ENCODE measurements at regions not wholly inside any gene's neighbourhood (a gene's known extent, or its start where the extent isn't known, plus 50 kb on each side); places are given as distances from the start of the nearest gene placed in this dataset.

DNA sequence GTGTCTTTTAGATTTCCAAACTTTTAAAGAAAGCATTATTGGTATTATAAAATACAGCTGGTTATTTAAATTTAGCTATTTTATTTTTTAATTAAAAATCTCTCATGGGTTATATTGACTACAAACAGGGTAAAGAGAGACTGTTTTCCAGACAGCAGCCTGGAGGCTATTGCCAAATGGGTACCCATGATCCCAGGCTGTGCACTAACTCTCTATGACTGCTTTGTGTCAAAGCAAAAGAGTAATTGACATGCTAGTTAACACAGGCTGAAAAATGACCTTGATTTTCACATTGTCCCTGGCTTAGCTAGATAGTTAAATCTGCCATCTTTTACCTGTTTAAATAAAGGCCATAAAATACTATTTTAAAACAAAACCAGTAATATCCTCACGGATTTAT is 589.7 kb downstream of the ANXA1 start:
- Histone ChIP-seq H3K9me3 (ENCODE audit: control insufficient read depth, insufficient read depth, low read length) (no peaks in the 10 kb centered on the region), H3K36me3 (ENCODE audit: control insufficient read depth, insufficient read depth, low read length) (no peaks in the 10 kb centered on the region), H3K4me1 (ENCODE audit: control insufficient read depth, insufficient read depth, low read length) (no peaks in the 10 kb centered on the region), H3K27ac (ENCODE audit: low read length) (no peak overlapping the region), H3K27me3 (ENCODE audit: control insufficient read depth, insufficient read depth, low read length) (no peaks in the 10 kb centered on the region), H3K4me3 (ENCODE audit: low read length) (no peak overlapping the region)
- no CpG with 5 or more reads among the region's 1 CpG for whole genome bisulfite sequencing (ENCODE audit: insufficient coverage, insufficient read length)
- DNase-seq (ENCODE audit: low read depth, low spot score) = no peak

DNA sequence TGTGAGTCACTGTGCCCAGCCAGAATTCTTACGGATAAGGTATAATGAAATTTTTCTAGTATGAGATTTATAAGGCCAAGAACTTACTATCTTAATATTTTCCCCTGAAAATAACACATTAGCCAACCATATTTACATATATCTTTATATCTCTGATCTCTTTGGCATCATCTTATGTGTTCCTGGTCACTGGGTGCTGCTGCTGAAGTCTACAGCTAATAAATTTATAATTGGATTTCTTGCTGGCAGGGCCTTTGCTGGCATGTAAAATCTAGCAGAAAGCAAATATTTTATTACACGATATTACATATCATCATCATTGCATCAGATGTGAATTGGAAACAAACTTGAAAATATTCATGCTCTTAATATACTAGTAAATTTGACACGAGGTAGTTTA is 590.7 kb downstream of the ANXA1 start:
- H3K4me1 ChIP-seq (ENCODE audit: control insufficient read depth, insufficient read depth, low read length) = no peaks in the 10 kb centered on the region
- WGBS (ENCODE audit: insufficient coverage, insufficient read length) = no CpG with 5 or more reads among the region's 3 CpGs
- H3K9me3 ChIP-seq (ENCODE audit: control insufficient read depth, insufficient read depth, low read length) = no peaks in the 10 kb centered on the region
- H3K27ac ChIP-seq (ENCODE audit: low read length) = no peak overlapping the region
- DNase-seq (ENCODE audit: low read depth, low spot score) = no peak
- no peaks in the 10 kb centered on the region for H3K27me3 ChIP-seq (ENCODE audit: control insufficient read depth, insufficient read depth, low read length)
- H3K4me3 ChIP-seq (ENCODE audit: low read length) = no peak overlapping the region
- no peaks in the 10 kb centered on the region for H3K36me3 ChIP-seq (ENCODE audit: control insufficient read depth, insufficient read depth, low read length)

DNA sequence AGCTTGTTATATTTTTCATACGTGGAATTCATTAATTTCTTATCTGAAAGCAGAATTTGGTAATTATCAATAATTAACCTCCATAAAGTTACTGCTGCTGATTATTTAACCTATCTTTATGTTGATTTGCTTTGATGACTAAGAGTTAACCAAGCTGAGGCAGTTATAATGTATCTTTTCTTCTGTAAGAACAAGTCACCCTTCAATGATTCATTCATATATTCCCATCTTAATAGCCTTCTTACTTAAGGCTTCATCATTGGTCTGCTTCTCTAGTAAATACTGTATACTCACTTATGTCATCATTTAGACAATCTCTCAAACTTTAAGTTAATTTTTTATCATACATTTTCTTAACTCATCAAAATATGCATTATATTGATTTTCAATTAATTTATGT is 592.2 kb downstream of the ANXA1 start:
- no peak for DNase-seq (ENCODE audit: low read depth, low spot score)
- no CpG with 5 or more reads among the region's 1 CpG for WGBS (ENCODE audit: insufficient coverage, insufficient read length)
- no peaks in the 10 kb centered on the region for H3K9me3 ChIP-seq (ENCODE audit: control insufficient read depth, insufficient read depth, low read length)
- H3K27me3 ChIP-seq (ENCODE audit: control insufficient read depth, insufficient read depth, low read length) = no peaks in the 10 kb centered on the region
- no peak overlapping the region for H3K4me3 ChIP-seq (ENCODE audit: low read length)
- H3K27ac ChIP-seq (ENCODE audit: low read length) = no peak overlapping the region
- H3K36me3 ChIP-seq (ENCODE audit: control insufficient read depth, insufficient read depth, low read length) = no peaks in the 10 kb centered on the region
- no peaks in the 10 kb centered on the region for H3K4me1 ChIP-seq (ENCODE audit: control insufficient read depth, insufficient read depth, low read length)

DNA sequence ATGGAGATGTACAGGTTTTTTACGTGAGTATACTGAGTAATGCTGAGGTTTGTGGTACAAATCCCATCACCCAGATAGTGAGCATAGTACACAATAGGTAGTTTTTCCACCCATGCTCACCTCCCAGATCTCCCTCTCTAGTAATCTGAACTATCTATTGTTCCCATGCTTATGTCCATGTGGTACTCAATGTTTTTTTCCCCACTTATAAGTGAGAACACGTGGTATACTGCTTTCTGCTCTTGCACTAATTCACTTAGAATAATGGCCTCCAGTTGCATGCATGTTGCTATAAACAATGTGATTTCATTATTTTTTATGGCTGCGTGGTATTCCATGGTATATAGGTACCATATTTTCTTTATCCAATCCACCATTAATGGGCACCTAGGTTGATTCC is 593.9 kb downstream of the ANXA1 start:
- WGBS (ENCODE audit: insufficient coverage, insufficient read length) = no CpG with 5 or more reads among the region's 3 CpGs
- no peak overlapping the region for H3K27ac ChIP-seq (ENCODE audit: low read length)
- no peak for DNase-seq (ENCODE audit: low read depth, low spot score)
- H3K9me3 ChIP-seq (ENCODE audit: control insufficient read depth, insufficient read depth, low read length) = no peaks in the 10 kb centered on the region
- H3K36me3 ChIP-seq (ENCODE audit: control insufficient read depth, insufficient read depth, low read length) = no peaks in the 10 kb centered on the region
- H3K27me3 ChIP-seq (ENCODE audit: control insufficient read depth, insufficient read depth, low read length) = no peaks in the 10 kb centered on the region
- H3K4me1 ChIP-seq (ENCODE audit: control insufficient read depth, insufficient read depth, low read length) = no peaks in the 10 kb centered on the region
- H3K4me3 ChIP-seq (ENCODE audit: low read length) = no peak overlapping the region

DNA sequence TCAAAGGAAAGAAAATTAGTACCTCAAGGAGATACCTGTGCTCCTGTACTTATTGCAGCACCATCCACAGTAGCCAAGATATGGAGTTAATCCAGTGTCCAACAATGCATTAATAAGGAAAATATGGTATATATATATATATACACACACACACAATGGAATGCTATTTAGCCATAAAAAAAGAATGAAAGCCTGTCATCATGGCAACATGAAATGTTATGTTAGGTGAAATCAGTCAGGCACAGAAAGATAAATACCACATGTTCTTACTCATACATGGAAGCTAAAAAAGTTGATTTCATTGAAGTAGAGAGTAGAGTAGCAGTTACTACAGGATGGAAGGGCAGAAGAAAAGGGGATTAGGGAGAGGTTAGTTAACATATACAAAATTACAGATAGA is 601.5 kb downstream of the ANXA1 start:
- Histone ChIP-seq H3K36me3 (ENCODE audit: control insufficient read depth, insufficient read depth, low read length) (no peaks in the 10 kb centered on the region), H3K4me3 (ENCODE audit: low read length) (no peak overlapping the region), H3K4me1 (ENCODE audit: control insufficient read depth, insufficient read depth, low read length) (no peaks in the 10 kb centered on the region), H3K27me3 (ENCODE audit: control insufficient read depth, insufficient read depth, low read length) (no peaks in the 10 kb centered on the region), H3K27ac (ENCODE audit: low read length) (no peak overlapping the region), H3K9me3 (ENCODE audit: control insufficient read depth, insufficient read depth, low read length) (no peaks in the 10 kb centered on the region)
- no peak for DNase-seq (ENCODE audit: low read depth, low spot score)

DNA sequence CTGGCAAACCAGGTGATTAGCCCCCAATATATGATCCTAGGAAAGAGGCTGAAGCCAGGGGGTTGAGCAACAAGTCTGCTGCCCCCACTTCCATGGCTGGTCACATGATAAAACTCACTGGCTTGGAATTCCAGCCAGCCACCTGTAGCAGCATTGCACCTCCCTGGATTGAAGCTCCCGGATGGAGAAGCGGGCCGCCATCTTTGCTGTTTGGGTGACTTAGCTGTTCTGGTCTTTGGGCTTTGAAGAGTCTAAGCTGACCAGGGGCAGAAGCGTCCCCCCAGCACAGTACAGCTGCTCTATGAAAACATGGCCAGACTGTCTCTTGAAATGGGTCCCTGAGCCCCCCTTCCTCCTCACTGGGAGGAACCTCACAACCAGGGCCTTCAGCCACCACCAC is 610.2 kb downstream of the ANXA1 start:
- Histone ChIP-seq H3K9me3 (ENCODE audit: control insufficient read depth, insufficient read depth, low read length) (no peaks in the 10 kb centered on the region), H3K4me1 (ENCODE audit: control insufficient read depth, insufficient read depth, low read length) (no peaks in the 10 kb centered on the region), H3K4me3 (ENCODE audit: low read length) (no peak overlapping the region), H3K36me3 (ENCODE audit: control insufficient read depth, insufficient read depth, low read length) (no peaks in the 10 kb centered on the region), H3K27ac (ENCODE audit: low read length) (no peak overlapping the region), H3K27me3 (ENCODE audit: control insufficient read depth, insufficient read depth, low read length) (no peaks in the 10 kb centered on the region)
- no CpG with 5 or more reads among the region's 4 CpGs for WGBS (ENCODE audit: insufficient coverage, insufficient read length)
- DNase-seq (ENCODE audit: low read depth, low spot score) = no peak

DNA sequence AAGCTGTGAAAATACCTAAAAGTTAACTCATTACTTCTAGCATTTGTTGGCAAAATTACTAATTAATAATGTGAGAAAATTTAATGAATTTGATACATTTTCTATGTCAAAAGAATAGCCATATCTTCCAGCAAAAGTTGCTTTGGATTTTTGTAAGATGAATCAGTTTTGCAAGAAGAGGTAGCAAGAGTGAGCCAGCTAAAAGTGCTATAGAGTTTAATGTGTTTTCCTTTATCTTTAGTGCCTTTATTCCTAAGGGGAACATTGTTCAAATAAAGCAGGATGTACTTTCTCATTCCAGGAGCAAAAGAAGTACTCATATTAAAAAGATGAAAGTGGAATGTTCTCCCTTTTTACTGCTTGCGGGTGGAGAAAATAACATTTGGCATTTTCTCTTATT is 622.2 kb downstream of the ANXA1 start:
- Histone ChIP-seq H3K9me3 (ENCODE audit: control insufficient read depth, insufficient read depth, low read length) (no peaks in the 10 kb centered on the region), H3K4me1 (ENCODE audit: control insufficient read depth, insufficient read depth, low read length) (no peaks in the 10 kb centered on the region), H3K27ac (ENCODE audit: low read length) (no peak overlapping the region), H3K36me3 (ENCODE audit: control insufficient read depth, insufficient read depth, low read length) (no peaks in the 10 kb centered on the region), H3K27me3 (ENCODE audit: control insufficient read depth, insufficient read depth, low read length) (no peaks in the 10 kb centered on the region), H3K4me3 (ENCODE audit: low read length) (no peak overlapping the region)
- no CpG with 5 or more reads among the region's 1 CpG for WGBS (ENCODE audit: insufficient coverage, insufficient read length)
- no peak for DNase-seq (ENCODE audit: low read depth, low spot score)

DNA sequence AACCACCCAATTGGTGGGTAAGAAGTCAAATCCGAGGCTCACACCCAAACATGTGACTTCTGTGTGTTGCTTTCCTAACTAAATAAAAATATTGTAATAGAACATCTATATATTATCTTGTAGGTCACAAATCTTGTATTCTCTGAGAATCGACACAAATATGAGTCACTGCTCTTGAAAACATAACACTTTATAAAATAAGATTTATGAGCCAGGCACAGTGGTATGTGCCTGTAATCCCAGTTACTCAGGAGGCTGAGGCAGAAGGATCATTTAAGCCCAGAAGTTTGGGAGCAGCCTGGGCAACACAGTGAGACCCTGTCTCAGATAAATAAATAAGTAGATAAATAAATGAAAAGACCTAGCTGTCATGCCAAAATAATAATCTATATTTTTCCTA is 624.1 kb downstream of the ANXA1 start:
- WGBS (ENCODE audit: insufficient coverage, insufficient read length) = no CpG with 5 or more reads among the region's 2 CpGs
- H3K27me3 ChIP-seq (ENCODE audit: control insufficient read depth, insufficient read depth, low read length) = no peaks in the 10 kb centered on the region
- DNase-seq (ENCODE audit: low read depth, low spot score) = no peak

DNA sequence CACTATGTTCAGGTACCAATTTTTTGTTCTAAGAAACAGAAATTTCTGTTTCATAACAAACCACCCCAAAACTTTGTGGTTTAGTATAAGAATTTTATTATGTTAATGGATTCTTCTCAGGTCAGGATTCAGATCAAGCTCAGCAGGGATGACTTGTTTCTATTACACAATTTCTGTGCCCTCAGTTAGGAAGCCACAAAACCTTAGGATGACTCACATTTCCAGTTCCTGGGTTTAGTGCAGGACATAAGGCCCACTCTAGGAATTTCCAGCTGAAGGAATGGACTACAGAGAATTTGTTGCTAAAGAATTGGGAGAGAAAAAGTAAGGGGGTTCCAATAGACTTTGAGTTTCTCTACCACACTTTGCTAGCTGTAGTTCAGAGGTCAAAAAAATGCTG is 629.3 kb downstream of the ANXA1 start:
- H3K27ac ChIP-seq (ENCODE audit: low read length) = no peak overlapping the region
- H3K27me3 ChIP-seq (ENCODE audit: control insufficient read depth, insufficient read depth, low read length) = no peaks in the 10 kb centered on the region
- no peak for DNase-seq (ENCODE audit: low read depth, low spot score)
- no peak overlapping the region for H3K4me3 ChIP-seq (ENCODE audit: low read length)
- H3K4me1 ChIP-seq (ENCODE audit: control insufficient read depth, insufficient read depth, low read length) = no peaks in the 10 kb centered on the region
- no peaks in the 10 kb centered on the region for H3K9me3 ChIP-seq (ENCODE audit: control insufficient read depth, insufficient read depth, low read length)
- no peaks in the 10 kb centered on the region for H3K36me3 ChIP-seq (ENCODE audit: control insufficient read depth, insufficient read depth, low read length)

More for the DNA sequence above, 624.1 kb downstream of the ANXA1 start:
- no peak overlapping the region for H3K4me3 ChIP-seq (ENCODE audit: low read length)
- no peak overlapping the region for H3K27ac ChIP-seq (ENCODE audit: low read length)
- H3K36me3 ChIP-seq (ENCODE audit: control insufficient read depth, insufficient read depth, low read length) = no peaks in the 10 kb centered on the region
- no peaks in the 10 kb centered on the region for H3K4me1 ChIP-seq (ENCODE audit: control insufficient read depth, insufficient read depth, low read length)
- H3K9me3 ChIP-seq (ENCODE audit: control insufficient read depth, insufficient read depth, low read length) = no peaks in the 10 kb centered on the region

DNA sequence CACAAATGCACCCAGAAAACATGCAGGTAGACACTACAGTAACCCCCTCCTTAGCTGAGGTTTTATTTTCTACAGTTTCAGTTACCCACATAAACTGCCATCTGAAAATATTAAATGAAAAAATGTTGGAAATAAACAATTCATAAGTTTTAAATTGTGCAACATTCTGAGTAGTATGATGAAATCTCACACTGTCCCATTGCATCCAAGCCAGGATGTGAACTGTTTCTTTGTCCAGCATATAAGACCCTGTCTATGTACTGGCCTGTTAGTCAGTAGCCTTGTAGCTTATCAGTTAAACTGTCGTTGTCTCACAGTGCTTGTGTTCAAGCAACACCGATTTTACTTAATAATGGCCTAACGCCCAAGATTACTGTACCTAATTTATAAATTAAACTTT is 630.5 kb downstream of the ANXA1 start:
- H3K27me3 ChIP-seq (ENCODE audit: control insufficient read depth, insufficient read depth, low read length) = no peaks in the 10 kb centered on the region
- H3K27ac ChIP-seq (ENCODE audit: low read length) = no peak overlapping the region
- H3K4me1 ChIP-seq (ENCODE audit: control insufficient read depth, insufficient read depth, low read length) = no peaks in the 10 kb centered on the region
- no peaks in the 10 kb centered on the region for H3K36me3 ChIP-seq (ENCODE audit: control insufficient read depth, insufficient read depth, low read length)
- no CpG with 5 or more reads among the region's 3 CpGs for WGBS (ENCODE audit: insufficient coverage, insufficient read length)
- no peak overlapping the region for H3K4me3 ChIP-seq (ENCODE audit: low read length)
- no peak for DNase-seq (ENCODE audit: low read depth, low spot score)
- H3K9me3 ChIP-seq (ENCODE audit: control insufficient read depth, insufficient read depth, low read length) = no peaks in the 10 kb centered on the region

DNA sequence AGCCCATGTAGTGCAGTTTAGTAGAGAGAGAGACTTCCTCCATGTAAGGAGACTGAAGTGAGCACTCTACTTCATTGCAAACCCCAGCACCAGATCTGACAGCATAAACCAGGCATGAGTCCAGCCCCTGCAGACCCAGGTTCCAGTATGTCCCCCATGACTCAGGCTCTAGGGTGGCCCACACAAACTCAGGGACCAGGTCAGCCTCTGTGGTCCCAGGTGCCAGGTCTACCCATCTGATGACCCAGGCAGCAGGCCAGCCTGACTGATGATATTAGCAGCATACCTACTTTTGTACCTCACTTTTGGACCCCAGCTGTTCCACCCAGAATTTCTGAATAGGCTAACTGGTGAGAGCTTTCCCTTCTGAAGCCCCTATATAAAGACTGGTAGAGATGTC is 647.8 kb downstream of the ANXA1 start:
- Histone ChIP-seq H3K4me1 (ENCODE audit: control insufficient read depth, insufficient read depth, low read length) (no peaks in the 10 kb centered on the region), H3K27ac (ENCODE audit: low read length) (no peak overlapping the region), H3K4me3 (ENCODE audit: low read length) (no peak overlapping the region), H3K36me3 (ENCODE audit: control insufficient read depth, insufficient read depth, low read length) (no peaks in the 10 kb centered on the region), H3K9me3 (ENCODE audit: control insufficient read depth, insufficient read depth, low read length) (peaks cover 2% of the 10 kb centered on the region; the same call in 1 of the 2 replicates), H3K27me3 (ENCODE audit: control insufficient read depth, insufficient read depth, low read length) (no peaks in the 10 kb centered on the region)
- DNase-seq (ENCODE audit: low read depth, low spot score) = no peak
